ENCODE measurements at regions not wholly inside any gene's neighbourhood (a gene's known extent, or its start where the extent isn't known, plus 50 kb on each side); places are given as distances from the start of the nearest gene placed in this dataset.

DNA sequence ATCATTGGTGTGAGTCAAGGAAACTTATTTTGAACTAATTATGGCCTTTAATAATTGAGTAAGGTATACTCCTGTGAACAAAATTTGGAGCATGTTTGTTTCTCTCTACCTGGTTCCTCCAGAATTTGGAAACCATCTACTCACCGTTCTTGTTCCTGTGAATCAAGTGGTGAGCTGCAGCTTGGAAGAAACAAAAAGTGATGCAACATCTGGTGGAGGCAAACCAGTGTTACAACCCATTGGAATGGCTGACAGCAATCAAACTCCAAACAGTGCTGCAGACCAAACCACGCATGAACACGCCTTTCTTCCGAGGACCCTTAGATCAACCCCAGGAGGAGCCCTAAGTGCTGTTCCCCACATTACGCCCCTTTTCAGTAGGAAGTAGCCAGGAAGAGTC is 104.7 kb upstream of the VASH1 start:
- no peaks in the 10 kb centered on the region for H3K36me3 Mint-ChIP-seq (ENCODE audit: low read depth)
- CTCF ChIA-PET = no interaction called here
- no peak overlapping the region for H3K27ac Mint-ChIP-seq
- POLR2A ChIA-PET = no interaction called here
- H3K27me3 Mint-ChIP-seq = peaks cover 2% of the 10 kb centered on the region
- H3K4me3 Mint-ChIP-seq = no peak overlapping the region
- H3K9me3 Mint-ChIP-seq = peaks cover 6% of the 10 kb centered on the region
- no peaks in the 10 kb centered on the region for H3K4me1 Mint-ChIP-seq
- no peak for DNase-seq

DNA sequence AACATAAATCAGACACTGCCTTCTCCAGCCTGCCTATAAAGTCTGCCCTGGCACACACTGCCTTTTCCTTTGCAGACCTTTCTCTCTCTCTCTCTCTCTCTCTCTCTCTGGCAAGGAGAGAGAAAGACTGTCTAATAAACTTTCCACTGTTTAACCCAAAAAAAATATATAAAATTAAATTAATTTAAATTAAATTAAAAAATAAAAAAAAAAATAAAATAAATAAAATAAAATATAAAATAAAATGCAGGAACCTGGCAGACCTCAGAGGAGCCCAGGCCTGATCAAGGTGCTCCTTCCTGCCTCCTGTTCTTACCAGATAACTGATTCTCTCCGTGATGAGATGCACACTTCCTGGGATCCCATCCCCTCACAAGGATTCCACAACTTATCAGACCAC is 103.9 kb upstream of the VASH1 start:
- ChIA-PET POLR2A (no interaction called here), CTCF (no interaction called here)
- H3K9me3 Mint-ChIP-seq = peaks cover 6% of the 10 kb centered on the region
- peaks cover 2% of the 10 kb centered on the region for H3K27me3 Mint-ChIP-seq
- no peak overlapping the region for H3K27ac Mint-ChIP-seq
- H3K4me1 Mint-ChIP-seq = no peaks in the 10 kb centered on the region
- no peaks in the 10 kb centered on the region for H3K36me3 Mint-ChIP-seq (ENCODE audit: low read depth)
- H3K4me3 Mint-ChIP-seq = no peak overlapping the region
- no peak for DNase-seq

GRCh38 chr14:76657846-76658245 is 103.4 kb upstream of the VASH1 start:
- no peak overlapping the region for H3K4me3 Mint-ChIP-seq
- ChIA-PET CTCF (no interaction called here), POLR2A (no interaction called here)
- peaks cover 2% of the 10 kb centered on the region for H3K27me3 Mint-ChIP-seq
- no peaks in the 10 kb centered on the region for H3K36me3 Mint-ChIP-seq (ENCODE audit: low read depth)
- no peaks in the 10 kb centered on the region for H3K4me1 Mint-ChIP-seq
- no peak overlapping the region for H3K27ac Mint-ChIP-seq
- peaks cover 6% of the 10 kb centered on the region for H3K9me3 Mint-ChIP-seq
- DNase-seq = no peak

DNA sequence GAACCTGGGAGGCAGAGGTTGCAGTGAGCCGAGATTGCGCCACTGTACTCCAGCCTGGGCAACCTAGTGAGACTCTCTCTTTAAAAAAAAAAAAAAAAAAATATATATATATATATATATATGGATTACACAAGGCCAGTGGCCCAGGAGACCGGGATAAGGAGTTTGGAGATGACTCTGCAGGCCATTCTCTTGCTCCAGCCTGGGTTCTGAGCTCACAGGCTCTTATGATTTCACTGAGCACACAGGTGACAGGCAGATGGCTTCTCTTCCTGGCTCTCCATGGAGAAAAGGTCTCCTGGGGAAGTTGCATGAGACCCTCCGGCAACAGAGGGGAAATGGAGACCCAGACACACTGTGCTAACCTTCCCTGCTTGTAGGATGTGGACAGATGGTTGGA is 98.7 kb upstream of the VASH1 start:
- Mint-ChIP-seq H3K4me3 (no peak overlapping the region), H3K36me3 (ENCODE audit: low read depth) (no peaks in the 10 kb centered on the region), H3K4me1 (no peaks in the 10 kb centered on the region), H3K9me3 (peaks cover 6% of the 10 kb centered on the region), H3K27me3 (peaks cover 2% of the 10 kb centered on the region), H3K27ac (no peak overlapping the region)
- ChIA-PET CTCF (interaction anchor here (0.8 kb wide), 1 partner anchor 12 kb away, joined by 4 read pairs; no protein-coding TSS in a partner anchor), POLR2A (no interaction called here)
- no peak for DNase-seq

DNA sequence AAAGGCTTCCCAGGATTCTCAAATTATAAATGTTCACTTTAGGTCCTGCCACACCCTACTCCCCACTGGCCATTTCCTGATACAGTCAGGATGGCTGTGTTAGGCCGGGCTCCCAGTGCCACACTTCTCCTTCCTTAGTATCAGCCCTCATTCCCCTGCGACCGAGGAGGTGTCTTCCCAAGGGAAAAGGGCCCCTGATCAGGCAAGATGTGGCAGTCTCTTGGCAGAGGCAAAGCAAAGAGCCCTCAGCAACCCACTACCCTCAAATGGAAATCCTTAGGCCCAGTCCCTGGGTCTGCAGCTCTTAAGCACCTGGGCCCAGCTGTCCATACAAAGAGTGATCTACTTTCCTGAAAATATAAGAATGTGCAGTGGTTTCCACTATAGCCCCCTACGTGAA is 96.5 kb upstream of the VASH1 start:
- Mint-ChIP-seq H3K4me3 (no peak overlapping the region), H3K27ac (no peak overlapping the region), H3K4me1 (no peaks in the 10 kb centered on the region), H3K27me3 (peaks cover 4% of the 10 kb centered on the region), H3K9me3 (peaks cover 4% of the 10 kb centered on the region), H3K36me3 (ENCODE audit: low read depth) (no peaks in the 10 kb centered on the region)
- ChIA-PET CTCF (no interaction called here), POLR2A (no interaction called here)
- no peak for DNase-seq

DNA sequence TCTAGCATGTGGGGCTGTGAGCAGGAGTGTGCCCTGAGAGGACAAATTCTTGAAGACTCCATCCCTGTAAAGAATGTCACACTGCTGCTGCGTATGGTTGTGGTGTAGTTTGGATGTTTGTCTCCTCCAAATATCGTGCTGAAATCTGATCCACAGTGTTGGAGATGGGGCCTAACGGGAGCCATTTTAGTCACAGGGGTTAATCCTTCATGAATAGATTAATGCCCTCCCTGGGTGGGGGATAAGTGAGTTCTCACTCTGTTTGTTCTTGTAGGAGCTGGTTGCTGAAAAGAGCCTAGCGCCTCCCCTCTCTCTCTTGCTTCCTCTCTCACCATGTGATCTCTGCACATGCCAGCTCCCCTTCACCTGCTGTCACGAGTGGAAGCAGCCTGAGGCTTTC is 94.5 kb upstream of the VASH1 start:
- no peak for DNase-seq
- Mint-ChIP-seq H3K4me3 (no peak overlapping the region), H3K9me3 (peaks cover 4% of the 10 kb centered on the region), H3K27me3 (peaks cover 9% of the 10 kb centered on the region), H3K4me1 (no peaks in the 10 kb centered on the region), H3K36me3 (ENCODE audit: low read depth) (no peaks in the 10 kb centered on the region), H3K27ac (no peak overlapping the region)
- POLR2A ChIA-PET = no interaction called here
- CTCF ChIA-PET = no interaction called here

GRCh38 chr14:76669770-76670169 is 91.5 kb upstream of the VASH1 start:
- H3K4me1 Mint-ChIP-seq = no peaks in the 10 kb centered on the region
- CTCF ChIA-PET = interaction anchor here (0.7 kb wide), 1 partner anchor 243 kb away, joined by 3 read pairs; no protein-coding TSS in a partner anchor

GRCh38 chr14:76672123-76672522 is 89.1 kb upstream of the VASH1 start:
- POLR2A ChIA-PET = no interaction called here
- peaks cover 4% of the 10 kb centered on the region for H3K9me3 Mint-ChIP-seq
- H3K4me3 Mint-ChIP-seq = no peak overlapping the region

More at GRCh38 chr14:76669770-76670169, 91.5 kb upstream of the VASH1 start:
- DNase-seq = no peak
- no peak overlapping the region for H3K27ac Mint-ChIP-seq
- H3K9me3 Mint-ChIP-seq = peaks cover 4% of the 10 kb centered on the region
- H3K36me3 Mint-ChIP-seq (ENCODE audit: low read depth) = no peaks in the 10 kb centered on the region
- H3K27me3 Mint-ChIP-seq = peaks cover 11% of the 10 kb centered on the region
- POLR2A ChIA-PET = no interaction called here
- H3K4me3 Mint-ChIP-seq = no peak overlapping the region

DNA sequence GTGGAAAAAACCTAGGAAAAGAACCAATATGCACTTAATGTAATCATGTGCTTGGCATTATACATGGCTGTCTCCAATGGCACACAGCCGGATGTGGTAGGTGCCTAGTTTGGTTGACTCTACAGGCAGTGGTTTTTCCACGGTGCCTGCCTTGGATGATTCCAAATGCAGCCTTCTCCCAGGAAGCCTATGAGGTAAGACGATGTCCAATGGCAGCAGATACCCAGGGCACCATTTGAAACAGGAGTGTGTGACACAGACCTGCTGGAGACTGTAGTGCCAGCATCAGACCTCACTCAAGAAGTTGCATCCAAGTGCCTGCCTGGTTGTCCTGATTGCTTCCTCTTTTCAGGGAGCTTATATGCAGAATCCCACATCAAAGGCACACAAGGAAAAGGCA is 88.0 kb upstream of the VASH1 start:
- Mint-ChIP-seq H3K36me3 (ENCODE audit: low read depth) (no peaks in the 10 kb centered on the region), H3K27ac (no peak overlapping the region), H3K27me3 (peaks cover 12% of the 10 kb centered on the region), H3K9me3 (peaks cover 4% of the 10 kb centered on the region), H3K4me1 (no peaks in the 10 kb centered on the region), H3K4me3 (no peak overlapping the region)
- POLR2A ChIA-PET = no interaction called here
- DNase-seq = no peak
- CTCF ChIA-PET = interaction anchor here (1.3 kb wide), 1 partner anchor 14 kb away, joined by 3 read pairs; no protein-coding TSS in a partner anchor

More at GRCh38 chr14:76672123-76672522, 89.1 kb upstream of the VASH1 start:
- Mint-ChIP-seq H3K36me3 (ENCODE audit: low read depth) (no peaks in the 10 kb centered on the region), H3K27me3 (peaks cover 15% of the 10 kb centered on the region), H3K27ac (no peak overlapping the region), H3K4me1 (no peaks in the 10 kb centered on the region)
- CTCF ChIA-PET = interaction anchor here (0.7 kb wide), 1 partner anchor 8 kb away, joined by 5 read pairs; no protein-coding TSS in a partner anchor
- no peak for DNase-seq

- CTCF ChIA-PET = no interaction called here
- DNase-seq = no peak
- H3K36me3 Mint-ChIP-seq (ENCODE audit: low read depth) = no peaks in the 10 kb centered on the region
Observed at GRCh38 chr14:76675046-76675445, 86.2 kb upstream of the VASH1 start.

GRCh38 chr14:76676539-76676938 is 84.7 kb upstream of the VASH1 start:
- DNase-seq = no peak
- ChIA-PET POLR2A (no interaction called here), CTCF (interaction anchor here (1.3 kb wide), 1 partner anchor 11 kb away, joined by 3 read pairs; no protein-coding TSS in a partner anchor)
- no peak overlapping the region for H3K4me3 Mint-ChIP-seq
- H3K36me3 Mint-ChIP-seq (ENCODE audit: low read depth) = no peaks in the 10 kb centered on the region
- no peaks in the 10 kb centered on the region for H3K9me3 Mint-ChIP-seq
- H3K4me1 Mint-ChIP-seq = no peaks in the 10 kb centered on the region
- H3K27me3 Mint-ChIP-seq = peaks cover 7% of the 10 kb centered on the region
- no peak overlapping the region for H3K27ac Mint-ChIP-seq

More at GRCh38 chr14:76675046-76675445, 86.2 kb upstream of the VASH1 start:
- Mint-ChIP-seq H3K27ac (no peak overlapping the region), H3K4me1 (no peaks in the 10 kb centered on the region), H3K9me3 (no peaks in the 10 kb centered on the region), H3K4me3 (no peak overlapping the region), H3K27me3 (peaks cover 8% of the 10 kb centered on the region)
- POLR2A ChIA-PET = no interaction called here

DNA sequence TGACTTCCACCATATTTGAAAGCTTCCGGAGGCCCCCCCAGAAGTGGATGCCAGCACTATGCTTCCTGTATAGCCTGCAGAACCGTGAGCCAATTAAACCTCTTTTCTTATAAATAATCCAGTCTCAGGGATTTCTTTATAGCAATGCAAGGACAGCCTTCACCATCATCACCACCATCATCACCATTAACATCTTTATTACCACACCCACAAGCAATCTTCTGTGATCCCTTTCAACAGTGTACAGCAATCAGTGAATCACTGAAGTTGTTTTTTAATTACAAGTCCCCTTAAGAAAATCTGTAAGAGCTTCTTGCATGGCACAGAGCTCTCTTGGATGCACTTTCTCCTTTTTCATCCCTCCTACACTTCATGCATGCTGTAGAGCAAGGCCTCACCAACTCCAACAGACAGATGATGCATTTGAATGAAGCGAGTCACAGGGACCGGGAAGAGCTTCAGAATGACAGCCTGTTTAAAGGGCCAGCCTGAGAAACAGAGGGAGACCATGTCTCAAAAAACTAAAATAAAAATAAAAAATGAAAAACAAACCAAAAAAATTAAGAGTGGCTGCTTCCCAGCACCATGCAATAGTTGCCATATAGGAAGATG is 83.6 kb upstream of the VASH1 start:
- no peak overlapping the region for H3K4me3 Mint-ChIP-seq
- H3K27ac Mint-ChIP-seq = no peak overlapping the region
- H3K9me3 Mint-ChIP-seq = peaks cover 2% of the 10 kb centered on the region
- CTCF ChIA-PET = interaction anchor here (1.3 kb wide), 1 partner anchor 10 kb away, joined by 3 read pairs; no protein-coding TSS in a partner anchor
- no peak for DNase-seq
- no peaks in the 10 kb centered on the region for H3K36me3 Mint-ChIP-seq (ENCODE audit: low read depth)
- POLR2A ChIA-PET = no interaction called here
- peaks cover 5% of the 10 kb centered on the region for H3K27me3 Mint-ChIP-seq
- no peaks in the 10 kb centered on the region for H3K4me1 Mint-ChIP-seq

GRCh38 chr14:76678244-76678800 is 82.9 kb upstream of the VASH1 start:
- ChIA-PET CTCF (no interaction called here), POLR2A (no interaction called here)
- no peaks in the 10 kb centered on the region for H3K4me1 Mint-ChIP-seq
- peaks cover 4% of the 10 kb centered on the region for H3K27me3 Mint-ChIP-seq
- H3K9me3 Mint-ChIP-seq = peaks cover 6% of the 10 kb centered on the region
- H3K4me3 Mint-ChIP-seq = no peak overlapping the region
- no peak for DNase-seq
- H3K36me3 Mint-ChIP-seq (ENCODE audit: low read depth) = no peaks in the 10 kb centered on the region
- no peak overlapping the region for H3K27ac Mint-ChIP-seq

DNA sequence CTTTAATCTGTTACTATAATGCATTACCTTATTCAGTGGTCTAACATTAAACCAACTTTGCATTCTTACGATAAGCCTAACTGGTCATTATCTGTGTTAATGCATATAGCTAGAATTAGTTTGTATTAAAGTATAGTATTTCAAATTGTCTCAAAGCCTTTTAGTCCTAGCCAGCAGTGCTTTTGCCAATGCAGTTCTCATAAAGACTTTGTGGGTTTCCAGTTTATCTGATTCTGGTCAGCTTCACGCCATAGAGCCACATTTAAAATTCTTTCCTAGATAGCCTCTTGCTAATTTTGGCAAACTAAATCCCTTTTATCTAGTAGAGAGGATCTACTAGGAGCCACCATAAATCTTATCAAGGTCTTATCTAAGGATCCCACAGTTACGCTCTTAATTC is 78.9 kb upstream of the VASH1 start:
- Mint-ChIP-seq H3K4me3 (no peak overlapping the region), H3K27me3 (peaks cover 18% of the 10 kb centered on the region), H3K36me3 (ENCODE audit: low read depth) (no peaks in the 10 kb centered on the region), H3K4me1 (no peaks in the 10 kb centered on the region), H3K9me3 (peaks cover 6% of the 10 kb centered on the region), H3K27ac (no peak overlapping the region)
- ChIA-PET POLR2A (no interaction called here), CTCF (no interaction called here)
- DNase-seq = no peak

Data from activated CD4-positive, alpha-beta T cell treated with anti-CD3 and anti-CD28 coated beads, Interleukin-2, amount 10 ng/mL, durations not matched to agents 7 days and 5 days (primary cell).